ENCODE measurements at regions not wholly inside any gene's neighbourhood (a gene's known extent, or its start where the extent isn't known, plus 50 kb on each side); places are given as distances from the start of the nearest gene placed in this dataset.
"Not testable (repeated sequence)": the region's sequence is repeated elsewhere in the genome, so short reads cannot be mapped to it uniquely, and the experiment has no call there.

GRCh38 chr2:14408695-14409094 is 223.8 kb upstream of the LRATD1 start:
- no peak for DNase-seq

DNA sequence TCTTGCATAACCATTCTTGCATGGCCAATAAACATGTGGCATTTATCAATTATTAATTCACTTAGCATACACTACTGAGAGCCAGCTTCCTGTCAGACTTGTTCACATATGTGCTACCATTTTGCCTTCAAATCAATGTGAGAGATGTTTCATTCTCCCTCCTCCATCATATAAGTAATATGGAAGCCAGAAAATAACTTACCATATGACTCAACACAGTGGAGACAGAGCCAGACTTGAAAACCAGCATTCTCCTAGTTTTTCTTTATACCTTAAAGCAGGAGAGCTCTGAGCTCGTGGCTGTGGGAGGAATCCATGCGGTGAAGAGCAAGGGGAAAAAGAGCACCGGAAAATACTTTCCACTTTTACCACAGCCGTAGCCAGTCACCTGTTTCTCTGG is 215.0 kb upstream of the LRATD1 start:
- no peak for DNase-seq

- DNase-seq: no peak
Observed at GRCh38 chr2:14418115-14418514, 214.4 kb upstream of the LRATD1 start.

- DNase-seq: no peak
Observed at GRCh38 chr2:14420851-14421250, 211.7 kb upstream of the LRATD1 start.

- DNase-seq: no peak
Observed at GRCh38 chr2:14422426-14422825, 210.1 kb upstream of the LRATD1 start.

DNA sequence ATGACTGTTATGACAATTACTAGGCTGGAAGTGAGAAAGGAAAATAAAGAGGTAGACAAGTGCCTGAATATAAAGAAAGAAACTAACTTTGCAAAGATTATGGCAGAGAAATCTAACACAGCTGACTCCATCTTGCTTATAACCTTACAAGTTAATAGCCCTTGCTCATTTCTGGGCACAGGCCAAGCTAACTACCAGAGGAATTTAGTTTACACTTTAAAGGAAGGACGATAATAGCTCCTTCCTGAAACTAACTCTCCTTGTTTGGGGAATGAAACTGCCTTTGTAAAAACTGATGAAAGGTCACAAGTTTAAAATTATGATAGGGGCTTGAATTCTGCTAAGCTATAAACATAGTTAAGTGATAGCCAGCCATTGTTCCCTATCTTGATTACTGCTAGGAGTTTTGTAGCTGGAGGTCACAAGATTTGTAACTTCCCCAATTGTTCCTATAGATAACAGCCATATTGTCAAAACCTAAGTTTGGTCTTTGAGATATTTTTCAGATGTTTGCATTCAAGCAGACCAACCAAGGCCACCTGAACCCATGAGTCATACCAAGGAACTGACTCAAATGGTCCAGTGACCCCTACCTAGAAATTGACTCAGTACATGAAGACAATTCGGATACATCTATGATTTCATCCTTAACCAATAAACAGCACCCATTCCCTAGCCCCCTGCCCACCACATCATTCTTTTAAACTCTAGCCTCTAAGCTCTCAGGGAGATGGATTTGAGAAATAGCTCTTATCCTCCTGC is 209.2 kb upstream of the LRATD1 start:
- no peak for DNase-seq

DNA sequence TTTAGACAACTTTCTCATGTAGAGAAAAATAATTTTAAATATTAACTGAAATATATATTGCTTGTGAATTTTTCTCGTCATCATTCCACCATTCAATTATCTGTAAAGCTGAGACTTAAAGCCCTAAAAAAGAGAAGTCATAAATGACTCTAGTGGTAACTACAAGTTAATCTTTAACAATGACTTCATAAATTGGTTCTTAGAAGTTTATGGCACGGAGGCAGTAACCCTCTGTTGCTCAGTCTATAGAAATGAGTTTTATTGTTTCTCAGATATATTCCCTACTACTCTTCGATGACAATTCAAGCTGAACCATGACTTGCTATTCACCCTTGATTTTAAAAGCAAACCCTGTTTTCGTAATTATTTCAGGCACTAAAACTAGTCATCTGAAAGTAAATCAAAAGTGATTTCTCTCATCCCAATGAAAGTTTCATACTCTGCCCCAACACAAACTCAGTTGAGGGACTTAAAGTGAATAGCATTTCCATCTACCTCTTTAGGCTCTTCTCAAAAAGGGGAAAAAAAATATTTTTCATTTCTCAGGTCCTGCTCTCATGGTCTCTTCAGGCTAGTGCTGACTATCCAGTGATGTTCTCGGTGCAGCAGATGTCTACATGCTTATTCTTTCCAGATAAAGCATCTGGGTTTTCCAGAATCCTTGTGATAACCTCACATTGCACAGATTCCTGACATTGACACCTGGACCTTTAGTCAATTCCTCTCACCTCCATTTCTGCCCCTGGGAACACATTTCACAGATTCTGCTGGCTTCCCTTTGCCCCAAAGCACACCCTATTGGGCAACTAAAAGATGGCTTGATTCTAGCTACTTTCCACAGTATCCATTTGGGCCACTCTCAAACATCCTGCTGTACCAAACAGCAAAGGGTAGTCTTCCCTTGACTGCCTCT is 207.8 kb upstream of the LRATD1 start:
- no peak for DNase-seq

DNA sequence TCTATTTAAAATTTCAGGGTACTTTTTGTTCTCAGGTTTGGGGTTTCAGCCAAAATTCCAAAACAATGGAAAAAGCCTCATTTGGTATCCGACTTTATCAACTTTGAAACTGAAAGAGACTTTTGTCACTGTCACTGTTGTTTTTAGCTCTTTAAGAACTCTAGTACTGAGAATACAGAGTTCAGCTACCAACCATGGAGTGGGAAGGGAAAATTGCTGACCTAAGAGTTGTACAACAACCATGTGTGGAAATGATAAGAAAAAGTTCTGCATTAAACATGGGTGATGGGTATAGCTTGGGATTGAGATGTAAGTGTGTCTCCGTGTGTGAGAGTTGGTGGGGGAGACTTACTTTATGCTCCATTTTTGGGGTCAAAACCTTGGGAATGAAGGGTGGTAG is 206.6 kb upstream of the LRATD1 start:
- no peak for DNase-seq

- DNase-seq: no peak
Observed at GRCh38 chr2:14428056-14428455, 204.5 kb upstream of the LRATD1 start.

- DNase-seq: no peak
Observed at GRCh38 chr2:14433946-14434495, 198.5 kb upstream of the LRATD1 start.

- DNase-seq: no peak
Observed at GRCh38 chr2:14445670-14446069, 186.8 kb upstream of the LRATD1 start.

- no peak for DNase-seq
Observed at GRCh38 chr2:14448340-14448739, 184.2 kb upstream of the LRATD1 start.

GRCh38 chr2:14451312-14451711 is 181.2 kb upstream of the LRATD1 start:
- no peak for DNase-seq

GRCh38 chr2:14454202-14454601 is 178.3 kb upstream of the LRATD1 start:
- no peak for DNase-seq

GRCh38 chr2:14459786-14460325 is 172.7 kb upstream of the LRATD1 start:
- no peak for DNase-seq

GRCh38 chr2:14475994-14476393 is 156.5 kb upstream of the LRATD1 start:
- DNase-seq: no peak

GRCh38 chr2:14479486-14479885 is 153.0 kb upstream of the LRATD1 start:
- no peak for DNase-seq

DNA sequence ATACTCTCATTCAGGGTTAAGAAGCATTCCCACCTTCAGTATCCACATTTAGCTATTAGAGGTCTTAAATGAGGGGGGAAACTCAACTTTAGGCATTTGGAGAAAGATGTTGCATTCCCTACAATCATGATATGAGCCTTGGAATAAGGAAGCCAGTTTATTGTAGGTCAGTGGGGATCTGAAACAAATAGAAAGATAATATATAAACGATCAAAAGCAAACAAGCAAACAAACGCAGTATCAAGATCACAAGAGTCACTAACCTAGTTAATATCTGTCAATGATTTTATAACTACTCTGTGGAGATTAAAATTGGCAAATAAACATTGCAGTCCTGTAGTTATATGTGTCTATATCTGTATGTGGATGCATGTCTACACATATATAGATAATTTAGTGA is 152.4 kb upstream of the LRATD1 start:
- no peak for DNase-seq

DNA sequence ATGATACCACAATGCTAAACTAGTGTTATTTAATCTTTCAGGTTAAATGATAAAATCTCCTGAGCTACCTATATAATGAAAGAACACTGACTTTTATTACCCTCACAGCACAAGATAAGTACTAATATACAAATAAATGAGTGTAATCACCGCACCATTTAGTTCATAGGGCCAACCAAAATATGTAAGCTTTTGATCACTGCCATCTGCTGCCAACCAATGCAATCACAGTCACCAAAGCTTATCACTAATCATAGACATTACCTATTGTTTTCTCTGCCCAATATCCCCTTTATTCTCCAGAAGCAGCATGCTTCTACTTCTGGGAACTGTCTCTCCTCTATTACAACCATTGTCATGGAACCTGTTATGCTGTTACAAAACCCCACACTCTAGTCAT is 151.6 kb upstream of the LRATD1 start:
- no peak for DNase-seq

DNA sequence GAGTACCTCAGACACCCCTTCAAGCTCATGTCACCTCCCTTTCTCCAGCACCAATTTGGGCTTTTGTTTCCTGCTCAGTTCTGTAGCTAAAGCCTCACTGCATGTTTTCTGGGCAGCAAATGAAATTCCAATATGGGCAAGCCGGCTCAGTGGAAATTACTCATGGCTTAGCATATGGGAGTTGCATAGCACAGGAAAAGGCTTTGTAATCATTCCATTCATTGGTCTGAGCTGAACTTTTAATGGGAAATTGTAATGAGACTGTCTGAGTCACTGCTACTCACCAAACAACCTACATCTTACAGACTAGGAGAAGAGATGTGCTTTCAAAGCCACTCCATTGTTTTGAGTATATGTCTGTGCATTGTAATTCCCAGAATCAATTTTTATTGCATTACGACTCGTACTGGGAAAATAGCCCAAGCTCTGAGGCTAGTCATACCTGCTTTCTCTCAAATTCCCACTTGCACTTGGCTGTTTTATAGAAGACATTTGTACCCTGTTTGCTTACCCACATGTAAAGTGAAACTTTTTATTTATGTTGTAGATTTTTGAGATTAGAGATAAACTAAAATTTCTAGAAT is 139.5 kb upstream of the LRATD1 start:
- DNase-seq: no peak

DNA sequence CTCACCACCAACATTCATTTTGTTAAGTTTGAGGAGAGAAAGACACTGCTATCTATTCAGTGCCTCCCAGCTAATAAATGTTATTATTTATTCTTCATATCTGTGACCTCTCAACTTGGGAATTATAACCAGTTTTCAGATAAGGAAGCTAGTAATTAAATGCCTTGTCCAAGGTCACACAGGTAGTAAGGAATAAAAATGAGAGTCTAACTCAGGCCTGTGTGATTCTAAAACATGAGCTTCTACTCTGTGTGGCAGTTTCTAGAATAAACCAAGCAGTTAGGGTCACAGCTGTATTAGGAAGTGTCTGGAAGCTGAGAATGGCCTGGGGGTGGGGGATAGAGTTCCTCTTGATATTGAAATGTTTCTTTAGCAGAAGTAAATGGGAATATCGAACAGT is 137.8 kb upstream of the LRATD1 start:
- DNase-seq: no peak

- DNase-seq: no peak
Observed at GRCh38 chr2:14501061-14501460, 131.5 kb upstream of the LRATD1 start.

- DNase-seq: not testable (repeated sequence)
Observed at GRCh38 chr2:14506955-14507354, 125.6 kb upstream of the LRATD1 start.

Data from DMS 273 treated with DMSO at 0.1 percent for 48 hours (cell line).